Erythroblast (primary cell): ENCODE measurements at regions not wholly inside any gene's neighbourhood (a gene's known extent, or its start where the extent isn't known, plus 50 kb on each side); places are given as distances from the start of the nearest gene placed in this dataset.

Experiments used
- GATA1 ChIP-seq: IDR thresholded peaks from 2 replicates; pipeline ENCODE4 v1.6.1; 2011; ENCODE audit warnings: low read depth, mild to moderate bottlenecking, control low read depth, low read length, moderate library complexity
- POLR2A ChIP-seq: IDR thresholded peaks from 2 replicates; pipeline ENCODE4 v1.6.1; 2011; ENCODE audit warnings: mild to moderate bottlenecking, low read length

DNA sequence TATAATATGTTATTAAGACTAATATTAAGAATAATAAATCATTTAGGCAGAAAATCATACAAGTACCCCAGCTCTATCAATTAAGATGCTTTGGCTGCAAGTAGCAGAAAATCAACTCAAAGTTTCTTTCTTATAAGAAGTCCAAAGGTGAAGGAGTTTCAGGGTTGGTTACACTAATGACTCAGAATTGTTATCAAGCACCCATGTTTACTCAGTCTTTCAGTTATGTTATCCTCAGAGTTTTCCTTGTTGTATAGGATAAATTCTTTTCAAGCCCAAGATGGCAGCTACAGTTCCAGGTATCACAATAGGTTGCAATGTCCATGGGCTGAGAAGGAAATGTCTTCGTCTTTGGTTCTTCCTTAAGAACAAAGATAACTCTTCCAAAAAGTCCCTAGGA is 163.6 kb downstream of the TNFSF18 start:
- TF ChIP-seq POLR2A (no peak), GATA1 (no peak)
